ENCODE measurements at regions not wholly inside any gene's neighbourhood (a gene's known extent, or its start where the extent isn't known, plus 50 kb on each side); places are given as distances from the start of the nearest gene placed in this dataset.

GRCh38 chr1:175888996-175889395, 145.6 kb upstream of the TNR start:
- Histone ChIP-seq H3K4me3 (no peak overlapping the region), H3K36me3 (no peaks in the 10 kb centered on the region), H3K27me3 (no peaks in the 10 kb centered on the region), H3K4me1 (peaks cover 0 to 34% (median 19%) of the 10 kb centered on the region in 4 donors), H3K9me3 (no peaks in the 10 kb centered on the region), H3K27ac (no peak overlapping the region)
- TF ChIP-seq CTCF (IDR thresholded peaks at IDR 0.05): no peak
- intact Hi-C loops (cut with DNase I; ENCODE audit: low total_unique reads): loop anchor here (5.0 to 10.0 kb wide), 2 partner anchors 186 to 407 kb away; no protein-coding TSS in a partner anchor
- DNase-seq: no peak

GRCh38 chr1:175887981-175888428, 144.6 kb upstream of the TNR start:
- Histone ChIP-seq H3K36me3 (no peaks in the 10 kb centered on the region), H3K9me3 (no peaks in the 10 kb centered on the region), H3K4me1 (peaks cover 0 to 39% (median 19%) of the 10 kb centered on the region in 4 donors), H3K4me3 (no peak overlapping the region), H3K27ac (no peak overlapping the region), H3K27me3 (no peaks in the 10 kb centered on the region)
- TF ChIP-seq CTCF (IDR thresholded peaks at IDR 0.05): peak; percentile 86 to 87
- intact Hi-C loops (cut with DNase I; ENCODE audit: low total_unique reads): loop anchor here (5.0 to 10.0 kb wide), 2 partner anchors 187 to 406 kb away; no protein-coding TSS in a partner anchor
- DNase-seq: peak; percentile 39 to 76

- Histone ChIP-seq H3K4me1 (peaks cover 0 to 39% (median 19%) of the 10 kb centered on the region in 4 donors), H3K36me3 (no peaks in the 10 kb centered on the region), H3K27ac (no peak overlapping the region), H3K4me3 (no peak overlapping the region), H3K9me3 (no peaks in the 10 kb centered on the region), H3K27me3 (no peaks in the 10 kb centered on the region)
- peak in 1 of 2 donors; percentile 60 for DNase-seq
- intact Hi-C loops (cut with DNase I; ENCODE audit: low total_unique reads): loop anchor here (5.0 to 10.0 kb wide), 2 partner anchors 187 to 405 kb away; no protein-coding TSS in a partner anchor
- TF ChIP-seq CTCF (IDR thresholded peaks at IDR 0.05): no peak
These were observed 144.1 kb upstream of the TNR start for GRCh38 chr1:175887521-175887920.

- Histone ChIP-seq H3K4me1 (peaks cover 0 to 46% (median 22%) of the 10 kb centered on the region in 4 donors), H3K27ac (peak overlapping the region; percentile 54 to 68), H3K9me3 (no peaks in the 10 kb centered on the region), H3K36me3 (no peaks in the 10 kb centered on the region), H3K4me3 (no peak overlapping the region), H3K27me3 (no peaks in the 10 kb centered on the region)
- intact Hi-C loops (cut with DNase I; ENCODE audit: low total_unique reads): loop anchor here (5.0 to 10.0 kb wide), 2 partner anchors 189 to 403 kb away; no protein-coding TSS in a partner anchor
- DNase-seq: peak in 1 of 2 donors; percentile 42
- TF ChIP-seq CTCF (IDR thresholded peaks at IDR 0.05): no peak
These were observed 141.9 kb upstream of the TNR start for GRCh38 chr1:175885326-175885725.

GRCh38 chr1:175884369-175884768, 141.0 kb upstream of the TNR start:
- intact Hi-C loops (cut with DNase I; ENCODE audit: low total_unique reads): loop anchor here (10.0 kb wide), 1 partner anchor 190 kb away; no protein-coding TSS in a partner anchor

More at GRCh38 chr1:175884369-175884768, 141.0 kb upstream of the TNR start:
- Histone ChIP-seq H3K9me3 (no peaks in the 10 kb centered on the region), H3K27me3 (no peaks in the 10 kb centered on the region), H3K27ac (peak overlapping the region; percentile 54 to 68), H3K4me1 (peaks cover 0 to 56% (median 22%) of the 10 kb centered on the region in 4 donors), H3K36me3 (no peaks in the 10 kb centered on the region), H3K4me3 (no peak overlapping the region)
- TF ChIP-seq CTCF (IDR thresholded peaks at IDR 0.05): no peak
- DNase-seq: peak in 1 of 2 donors; percentile 0
